ENCODE measurements at regions not wholly inside any gene's neighbourhood (a gene's known extent, or its start where the extent isn't known, plus 50 kb on each side); places are given as distances from the start of the nearest gene placed in this dataset.

- Mint-ChIP-seq H3K4me1 (peaks cover 9% of the 10 kb centered on the region), H3K36me3 (no peaks in the 10 kb centered on the region), H3K27me3 (ENCODE audit: insufficient read depth, low read depth) (no peaks in the 10 kb centered on the region), H3K9me3 (no peaks in the 10 kb centered on the region), H3K4me3 (no peak overlapping the region), H3K27ac (no peak overlapping the region)
- Histone ChIP-seq H3F3A (ENCODE audit: low read depth) (no peaks in the 10 kb centered on the region), H3K4me3 (no peak overlapping the region), H3K36me3 (no peaks in the 10 kb centered on the region), H3K9ac (no peak overlapping the region), H3K4me1 (no peaks in the 10 kb centered on the region), H3K9me3 (ENCODE audit: low read depth) (no peaks in the 10 kb centered on the region), H4K20me1 (ENCODE audit: low read depth) (no peaks in the 10 kb centered on the region), H3K27ac (no peak overlapping the region), H3K27me3 (no peaks in the 10 kb centered on the region), H3K4me2 (no peak overlapping the region), H3K79me2 (ENCODE audit: low read depth) (no peaks in the 10 kb centered on the region), H2AFZ (replicated peaks) (no peak overlapping the region)
- DNase-seq (ENCODE audit: low spot score): no peak
- TF ChIP-seq EZH2 (IDR thresholded peaks at IDR 0.05) (no peak), EZH2phosphoT487 (IDR thresholded peaks at IDR 0.05) (no peak), CTCF (IDR thresholded peaks at IDR 0.05) (no peak)
These were observed 57.8 kb upstream of the LEKR1 start for GRCh38 chr3:156768390-156768789.

- Mint-ChIP-seq H3K4me3 (no peak overlapping the region), H3K27ac (no peak overlapping the region), H3K36me3 (no peaks in the 10 kb centered on the region), H3K9me3 (no peaks in the 10 kb centered on the region), H3K4me1 (no peaks in the 10 kb centered on the region), H3K27me3 (ENCODE audit: insufficient read depth, low read depth) (no peaks in the 10 kb centered on the region)
- Histone ChIP-seq H3K79me2 (ENCODE audit: low read depth) (no peaks in the 10 kb centered on the region), H3F3A (ENCODE audit: low read depth) (no peaks in the 10 kb centered on the region), H3K36me3 (no peaks in the 10 kb centered on the region), H3K9ac (no peak overlapping the region), H3K9me3 (ENCODE audit: low read depth) (no peaks in the 10 kb centered on the region), H4K20me1 (ENCODE audit: low read depth) (no peaks in the 10 kb centered on the region), H3K27ac (no peak overlapping the region), H3K4me1 (no peaks in the 10 kb centered on the region), H2AFZ (replicated peaks) (no peak overlapping the region), H3K27me3 (no peaks in the 10 kb centered on the region), H3K4me3 (no peak overlapping the region), H3K4me2 (no peak overlapping the region)
- DNase-seq (ENCODE audit: low spot score): no peak
- TF ChIP-seq CTCF (IDR thresholded peaks at IDR 0.05) (no peak), EZH2 (IDR thresholded peaks at IDR 0.05) (no peak), EZH2phosphoT487 (IDR thresholded peaks at IDR 0.05) (no peak)
These were observed 56.2 kb upstream of the LEKR1 start for GRCh38 chr3:156769721-156770654.

- no peaks in the 10 kb centered on the region for H3K27me3 Mint-ChIP-seq (ENCODE audit: insufficient read depth, low read depth)
- TF ChIP-seq EZH2phosphoT487 (IDR thresholded peaks at IDR 0.05): no peak
- no peak for TF ChIP-seq CTCF (IDR thresholded peaks at IDR 0.05)
- no peak for TF ChIP-seq EZH2 (IDR thresholded peaks at IDR 0.05)
These were observed 55.3 kb upstream of the LEKR1 start for GRCh38 chr3:156770699-156771414.

More at GRCh38 chr3:156770699-156771414, 55.3 kb upstream of the LEKR1 start:
- Mint-ChIP-seq H3K36me3 (no peaks in the 10 kb centered on the region), H3K27ac (no peak overlapping the region), H3K4me1 (no peaks in the 10 kb centered on the region), H3K9me3 (no peaks in the 10 kb centered on the region), H3K4me3 (no peak overlapping the region)
- Histone ChIP-seq H4K20me1 (ENCODE audit: low read depth) (no peaks in the 10 kb centered on the region), H3F3A (ENCODE audit: low read depth) (no peaks in the 10 kb centered on the region), H3K27ac (no peak overlapping the region), H3K27me3 (no peaks in the 10 kb centered on the region), H2AFZ (replicated peaks) (no peak overlapping the region), H3K4me2 (no peak overlapping the region), H3K4me3 (no peak overlapping the region), H3K4me1 (no peaks in the 10 kb centered on the region), H3K9ac (no peak overlapping the region), H3K9me3 (ENCODE audit: low read depth) (no peaks in the 10 kb centered on the region), H3K36me3 (no peaks in the 10 kb centered on the region), H3K79me2 (ENCODE audit: low read depth) (no peaks in the 10 kb centered on the region)
- no peak for DNase-seq (ENCODE audit: low spot score)

Measured in neural progenitor cell (in vitro differentiated cells).